HG03378 (cell line): ENCODE measurements at regions not wholly inside any gene's neighbourhood (a gene's known extent, or its start where the extent isn't known, plus 50 kb on each side); places are given as distances from the start of the nearest gene placed in this dataset.

ENCODE experiments used
- ATAC-seq: cut with Tn5 transposase; IDR thresholded peaks from one replicate; pipeline ENCODE4 v1.9.1; 2021; ENCODE audit warnings: mild to moderate bottlenecking, moderate library complexity; ENCODE audit not compliant: unreplicated experiment

DNA sequence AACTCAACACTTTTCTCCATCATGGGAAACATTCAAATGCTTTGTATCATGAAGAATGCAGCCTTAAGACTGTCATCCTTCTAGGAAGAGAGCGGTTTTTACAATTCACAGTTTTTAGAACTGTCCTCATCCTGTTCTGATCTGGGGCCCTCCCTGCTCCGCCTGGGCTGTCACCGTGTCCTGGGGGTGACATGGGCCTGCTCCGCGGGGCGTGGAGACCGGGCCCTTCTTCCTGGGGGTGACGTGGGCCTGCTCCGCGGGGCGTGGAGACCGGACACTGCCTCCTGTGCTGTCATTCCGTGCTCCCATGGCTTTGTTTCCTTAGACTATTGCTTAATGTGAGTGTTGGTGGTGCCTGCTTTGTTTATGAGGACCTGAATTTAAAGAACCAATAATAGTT is 122.8 kb downstream of the TMEM18 start:
- ATAC-seq, result peak; percentile 42

DNA sequence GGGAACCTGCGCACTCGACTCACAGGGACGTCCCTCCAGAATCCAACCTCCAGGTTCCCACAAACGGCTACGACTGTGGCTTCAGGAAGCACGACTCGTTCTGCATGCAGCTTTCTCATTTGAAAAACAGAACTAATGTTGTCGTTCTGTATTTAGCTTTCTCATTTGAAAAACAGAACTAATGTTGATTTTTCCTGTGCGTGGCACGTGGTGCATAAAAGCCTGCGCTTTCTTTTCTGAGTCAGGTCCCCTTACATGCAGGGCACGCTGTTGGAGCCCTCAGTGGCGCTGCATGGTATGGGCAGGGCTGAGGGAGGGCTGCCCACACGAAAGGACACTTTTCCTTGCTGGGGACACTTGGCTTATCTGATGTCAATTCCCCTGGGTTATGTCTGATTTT is 124.3 kb downstream of the TMEM18 start:
- no peak for ATAC-seq

DNA sequence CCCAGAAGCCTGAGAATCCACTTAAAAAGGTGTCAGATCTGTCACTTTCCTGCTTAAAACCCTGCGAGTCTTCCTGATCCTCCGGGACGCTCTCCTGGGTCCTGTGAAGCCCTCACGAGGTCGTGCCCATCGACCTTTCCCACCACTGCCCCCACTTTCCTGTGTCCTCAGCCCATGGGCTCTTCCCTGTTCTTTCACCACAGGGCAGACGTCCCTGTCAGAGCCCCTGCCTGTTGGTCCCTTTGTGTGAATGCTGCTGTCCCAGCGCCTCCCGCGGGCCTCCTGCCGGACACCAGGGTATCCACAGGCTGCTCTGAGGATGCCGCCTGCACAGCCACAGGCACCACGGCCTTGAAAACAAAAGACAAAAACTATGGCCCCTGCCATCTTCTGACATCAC is 125.6 kb downstream of the TMEM18 start:
- no peak for ATAC-seq

DNA sequence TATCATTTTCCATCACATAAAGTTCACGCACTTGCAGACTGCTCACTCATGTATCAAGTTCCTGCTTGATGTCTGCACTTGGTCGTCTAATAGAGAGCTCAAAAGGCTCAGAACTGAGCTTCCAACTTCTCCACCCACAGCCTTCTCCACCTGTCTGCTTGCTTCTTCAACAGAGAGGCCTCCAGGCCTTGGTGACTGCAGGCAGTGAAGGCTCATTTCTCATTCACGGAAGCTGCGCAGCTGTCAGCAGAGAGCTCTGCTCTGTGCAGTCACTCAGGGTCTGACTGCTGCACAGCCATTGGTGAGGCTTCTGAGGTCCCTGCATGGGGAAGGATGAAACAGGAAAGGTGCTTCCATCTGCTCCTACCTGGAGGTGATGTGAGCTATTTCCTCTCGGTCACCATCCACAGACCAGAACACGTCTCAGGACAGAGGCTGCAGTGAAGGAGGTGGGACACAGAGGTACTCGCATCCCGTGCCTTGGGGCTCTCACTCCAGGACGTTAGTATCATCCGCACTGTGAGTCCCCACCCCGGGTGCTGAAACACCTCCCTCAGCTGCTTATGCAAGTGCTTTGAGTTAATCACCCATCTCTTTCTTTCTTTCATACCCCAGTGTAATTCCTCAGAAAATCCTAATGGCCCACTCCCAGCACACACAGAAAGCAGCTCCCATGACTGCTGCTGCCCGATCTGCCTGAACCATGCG is 126.2 kb downstream of the TMEM18 start:
- peak; percentile 40 for ATAC-seq

GRCh38 chr2:545711-546650 is 131.2 kb downstream of the TMEM18 start:
- ATAC-seq, result no peak

GRCh38 chr2:545228-545627 is 132.0 kb downstream of the TMEM18 start:
- no peak for ATAC-seq

DNA sequence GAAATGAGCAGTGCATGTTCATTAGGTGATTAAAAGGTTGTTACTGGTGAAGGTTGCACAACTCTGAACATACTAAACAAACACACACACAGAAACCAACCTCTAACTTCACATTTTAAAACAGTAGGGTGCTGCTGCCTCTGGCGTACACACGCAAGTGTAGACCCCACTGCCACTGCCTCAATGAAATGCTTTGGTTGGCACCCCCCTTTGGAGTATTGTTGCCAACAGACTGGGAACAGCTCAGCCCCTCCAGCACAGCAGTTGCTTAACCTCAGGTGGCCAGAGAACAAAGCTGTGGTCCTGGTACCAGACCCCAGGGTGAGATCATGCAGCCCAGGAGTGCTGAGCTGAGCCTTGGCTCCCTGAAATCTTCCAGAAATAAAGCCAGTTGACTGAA is 138.6 kb downstream of the TMEM18 start:
- no peak for ATAC-seq

GRCh38 chr2:535222-535621 is 142.0 kb downstream of the TMEM18 start:
- no peak for ATAC-seq

DNA sequence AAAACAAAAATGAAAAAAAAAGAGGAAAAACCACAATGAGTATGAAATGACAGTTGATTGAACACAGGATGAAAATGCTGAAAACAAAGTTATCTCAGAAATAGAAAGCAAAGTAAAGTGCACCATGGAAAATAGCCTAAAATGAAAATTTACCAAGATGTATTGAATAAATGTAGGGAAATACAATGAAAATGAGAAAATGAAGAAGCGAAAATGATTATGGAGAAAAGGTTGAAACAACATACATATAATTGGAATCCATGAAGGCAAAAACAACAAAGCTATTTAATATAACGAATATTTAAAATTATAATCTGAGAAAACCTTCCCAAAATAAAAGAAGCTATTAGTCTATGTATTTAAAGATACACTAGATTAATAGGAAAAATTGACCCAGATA is 147.4 kb downstream of the TMEM18 start:
- no peak for ATAC-seq

DNA sequence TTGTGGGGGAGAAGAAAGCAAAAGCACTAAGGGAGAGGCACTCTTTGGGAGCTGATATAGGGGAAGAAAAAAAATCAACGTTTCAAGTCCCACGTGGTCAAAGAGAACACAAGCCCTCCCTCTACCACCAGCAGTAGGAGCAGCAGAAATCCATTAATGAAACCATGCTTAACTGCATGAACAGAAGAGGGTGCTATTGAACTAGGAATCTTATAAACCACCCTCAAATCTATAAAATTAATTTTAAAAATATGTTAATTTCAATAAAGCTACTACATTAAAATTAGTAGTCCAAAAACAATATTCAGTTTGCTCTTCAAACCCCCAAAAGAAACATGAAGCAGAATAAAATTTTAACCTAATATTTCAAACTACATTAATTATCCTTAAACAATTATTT is 147.8 kb downstream of the TMEM18 start:
- ATAC-seq, result no peak

- no peak for ATAC-seq
Observed at GRCh38 chr2:527581-527980, 149.6 kb downstream of the TMEM18 start.

- no peak for ATAC-seq
Observed at GRCh38 chr2:526918-527317, 150.3 kb downstream of the TMEM18 start.

- no peak for ATAC-seq
Observed at GRCh38 chr2:525611-526010, 151.6 kb downstream of the TMEM18 start.

- no peak for ATAC-seq
Observed at GRCh38 chr2:525021-525420, 152.2 kb downstream of the TMEM18 start.

- no peak for ATAC-seq
Observed at GRCh38 chr2:524442-524841, 152.8 kb downstream of the TMEM18 start.

- ATAC-seq, result no peak
Observed at GRCh38 chr2:523698-524270, 153.4 kb downstream of the TMEM18 start.

GRCh38 chr2:522776-523175 is 154.4 kb downstream of the TMEM18 start:
- no peak for ATAC-seq

DNA sequence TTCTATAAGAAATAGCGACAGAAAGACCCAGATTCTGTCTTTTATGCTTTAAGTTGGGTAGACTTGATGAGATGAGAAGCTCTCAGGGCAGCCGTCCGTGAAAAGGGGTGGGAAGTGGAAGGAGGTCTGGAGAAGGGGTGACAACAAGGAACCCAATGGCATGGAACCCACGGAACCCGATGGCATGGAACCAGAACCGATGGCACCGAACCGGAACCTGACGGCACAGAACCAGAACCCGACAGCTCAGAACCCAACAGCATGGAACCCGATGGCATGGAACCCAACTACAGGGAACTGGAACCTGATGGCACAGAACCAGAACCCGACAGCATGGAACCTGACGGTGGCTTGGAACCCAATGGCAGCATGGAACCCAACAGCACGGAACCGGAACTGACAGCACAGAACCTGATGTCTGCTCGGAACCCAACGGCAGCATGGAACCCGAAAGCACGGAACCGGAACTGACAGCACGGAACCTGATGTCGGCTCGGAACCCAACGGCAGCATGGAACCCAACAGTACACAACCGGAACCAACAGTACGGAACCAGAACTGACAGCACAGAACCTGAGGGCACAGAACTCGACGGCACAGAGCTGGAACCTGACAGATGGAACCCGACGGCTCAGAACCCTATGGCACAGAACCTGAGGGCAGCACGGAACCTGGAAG is 155.2 kb downstream of the TMEM18 start:
- no peak for ATAC-seq

- ATAC-seq, result no peak
Observed at GRCh38 chr2:520663-521340, 156.4 kb downstream of the TMEM18 start.

GRCh38 chr2:516944-517343 is 160.3 kb downstream of the TMEM18 start:
- ATAC-seq, result no peak

GRCh38 chr2:516131-516530 is 161.1 kb downstream of the TMEM18 start:
- ATAC-seq, result no peak
